ENCODE measurements at regions not wholly inside any gene's neighbourhood (a gene's known extent, or its start where the extent isn't known, plus 50 kb on each side); places are given as distances from the start of the nearest gene placed in this dataset.

DNA sequence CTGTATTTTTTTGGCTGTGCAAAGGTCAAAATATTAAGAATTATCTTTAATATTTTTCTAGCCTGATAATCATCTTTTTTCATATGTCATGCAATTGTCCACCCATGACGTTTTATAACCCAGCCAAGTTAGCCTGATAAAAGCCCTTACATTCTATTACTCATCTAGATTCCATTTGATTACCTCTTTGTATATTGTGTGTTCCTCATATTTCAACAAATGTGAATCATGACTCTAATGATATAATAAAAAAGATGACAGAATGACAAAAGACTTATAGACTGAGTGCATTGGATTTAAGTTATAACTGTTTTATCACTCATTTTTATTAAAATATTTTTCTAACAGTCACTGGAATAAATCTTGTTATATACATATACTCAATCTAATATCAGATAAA, 1560.0 kb upstream of the LRRTM3 start:
- TF ChIP-seq, protein P1, sequence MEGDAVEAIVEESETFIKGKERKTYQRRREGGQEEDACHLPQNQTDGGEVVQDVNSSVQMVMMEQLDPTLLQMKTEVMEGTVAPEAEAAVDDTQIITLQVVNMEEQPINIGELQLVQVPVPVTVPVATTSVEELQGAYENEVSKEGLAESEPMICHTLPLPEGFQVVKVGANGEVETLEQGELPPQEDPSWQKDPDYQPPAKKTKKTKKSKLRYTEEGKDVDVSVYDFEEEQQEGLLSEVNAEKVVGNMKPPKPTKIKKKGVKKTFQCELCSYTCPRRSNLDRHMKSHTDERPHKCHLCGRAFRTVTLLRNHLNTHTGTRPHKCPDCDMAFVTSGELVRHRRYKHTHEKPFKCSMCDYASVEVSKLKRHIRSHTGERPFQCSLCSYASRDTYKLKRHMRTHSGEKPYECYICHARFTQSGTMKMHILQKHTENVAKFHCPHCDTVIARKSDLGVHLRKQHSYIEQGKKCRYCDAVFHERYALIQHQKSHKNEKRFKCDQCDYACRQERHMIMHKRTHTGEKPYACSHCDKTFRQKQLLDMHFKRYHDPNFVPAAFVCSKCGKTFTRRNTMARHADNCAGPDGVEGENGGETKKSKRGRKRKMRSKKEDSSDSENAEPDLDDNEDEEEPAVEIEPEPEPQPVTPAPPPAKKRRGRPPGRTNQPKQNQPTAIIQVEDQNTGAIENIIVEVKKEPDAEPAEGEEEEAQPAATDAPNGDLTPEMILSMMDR (IDR thresholded peaks at IDR 0.05), result no peak
- no peak for TF ChIP-seq EZH2 (IDR thresholded peaks at IDR 0.05)

Data from neural progenitor cell (in vitro differentiated cells).